Cerebellar cortex (tissue), 1 donor: ENCODE measurements at regions not wholly inside any gene's neighbourhood (a gene's known extent, or its start where the extent isn't known, plus 50 kb on each side); places are given as distances from the start of the nearest gene placed in this dataset.

ENCODE experiments used
- DNase-seq: peaks from one replicate; pipeline ENCODE4 v3.0.0-alpha.2; 2015; ENCODE audit warnings: low spot score

DNA sequence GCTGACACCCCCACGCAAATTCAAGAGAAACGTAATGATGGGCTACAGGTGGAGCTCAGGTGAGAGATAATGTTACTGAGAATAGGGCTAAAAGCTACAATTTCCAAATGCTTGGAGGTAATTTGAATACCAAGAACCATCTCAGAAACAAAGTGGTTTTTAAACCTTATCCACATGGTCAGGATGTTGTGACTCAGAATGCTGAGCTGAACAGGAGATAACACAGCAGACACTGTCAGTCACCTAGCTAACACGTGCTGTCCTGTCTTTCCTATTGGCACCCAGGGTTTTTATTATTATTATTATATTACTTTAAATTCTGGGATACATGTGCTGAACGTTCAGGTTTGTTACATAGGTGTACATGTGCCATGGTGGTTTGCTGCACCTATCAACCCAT, 233.0 kb upstream of the MAF start:
- DNase-seq = no peak

DNA sequence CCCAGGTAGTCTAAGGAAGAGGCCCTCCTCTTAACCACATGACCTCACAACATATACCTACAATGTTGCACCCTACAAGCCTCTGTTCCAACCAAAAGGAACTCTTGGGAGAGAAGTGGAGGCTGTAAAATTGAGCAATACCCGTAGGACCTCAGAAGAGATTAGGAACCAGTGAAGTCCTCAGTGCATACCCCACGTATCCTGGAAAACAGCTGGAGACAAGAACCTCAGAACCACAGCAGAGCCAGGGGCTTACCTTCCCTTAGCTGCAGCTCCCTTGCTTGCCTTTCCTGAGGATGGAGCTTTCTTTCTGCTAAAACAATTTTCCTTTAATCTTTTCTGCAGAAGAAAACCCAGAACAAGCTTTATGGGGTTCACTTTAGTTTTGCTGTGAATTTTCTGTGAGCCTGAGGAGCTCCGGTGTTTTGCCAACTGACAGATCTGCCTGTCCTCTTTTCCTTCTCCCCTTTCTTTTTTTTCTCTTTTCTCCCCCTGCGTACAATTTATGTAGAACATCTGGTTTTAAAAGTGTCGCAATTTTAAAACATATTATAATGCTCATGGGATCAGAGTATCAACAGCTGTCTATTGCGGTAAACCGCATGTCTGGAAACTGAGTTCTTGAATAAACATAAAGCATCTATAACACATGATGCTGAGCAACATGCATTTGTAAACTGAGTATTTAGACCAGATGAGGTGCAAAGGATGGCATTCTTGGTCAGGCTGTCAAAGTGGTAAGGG, 226.4 kb upstream of the MAF start:
- DNase-seq = no peak

DNA sequence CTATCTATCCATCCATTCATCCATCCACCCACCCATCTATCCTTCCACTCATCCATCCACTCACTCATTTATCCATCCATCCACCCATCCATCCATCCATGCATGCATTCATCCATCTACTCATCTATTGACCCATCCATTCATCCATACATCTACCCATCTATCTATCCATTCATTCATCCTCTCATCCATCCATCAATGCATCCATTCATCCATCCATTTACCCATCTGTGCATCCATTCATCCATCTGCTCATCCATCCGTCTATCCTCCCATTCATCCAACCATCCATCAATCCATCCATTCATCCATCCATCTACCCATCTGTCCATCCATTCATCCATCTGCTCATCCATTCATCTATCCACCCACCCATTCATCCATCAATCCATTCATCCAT, 224.5 kb upstream of the MAF start:
- no peak for DNase-seq

DNA sequence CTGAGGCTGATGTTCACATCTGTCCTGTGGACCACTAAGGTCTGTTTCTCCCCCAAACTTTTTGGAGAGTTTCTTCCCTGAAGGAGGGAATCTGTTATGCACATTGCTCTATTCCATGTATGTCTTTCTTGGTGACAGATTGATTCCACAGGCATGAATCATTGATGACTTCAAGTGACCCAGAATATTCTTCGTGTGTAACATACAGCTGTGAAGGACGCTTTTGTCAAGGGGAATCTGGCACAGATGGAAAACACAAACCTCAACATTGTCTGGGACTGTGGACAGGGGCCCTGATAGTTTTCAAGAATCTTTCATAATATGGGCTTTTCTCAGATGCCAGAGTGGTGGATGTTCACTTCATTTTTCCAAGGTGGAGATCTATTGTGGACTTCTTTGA, 223.1 kb upstream of the MAF start:
- no peak for DNase-seq

DNA sequence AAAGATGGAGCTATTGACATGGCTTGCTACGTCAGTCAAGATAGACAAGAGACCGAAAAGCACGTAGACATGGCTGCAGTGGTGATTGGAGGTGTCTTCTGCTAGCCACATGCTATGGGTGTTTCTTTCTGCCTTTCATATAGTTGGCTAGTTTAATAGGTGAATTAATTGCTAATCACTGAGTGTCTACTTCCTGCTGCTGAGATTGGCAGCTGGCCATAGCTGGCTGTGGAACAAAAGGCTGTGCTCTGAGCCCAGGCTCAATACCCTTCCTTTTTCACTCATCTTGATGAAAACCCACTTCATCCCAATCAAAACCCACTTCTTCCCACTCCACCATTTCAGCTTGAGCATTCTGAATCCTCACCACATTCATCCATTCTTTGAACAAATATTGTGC, 221.4 kb upstream of the MAF start:
- DNase-seq = no peak

DNA sequence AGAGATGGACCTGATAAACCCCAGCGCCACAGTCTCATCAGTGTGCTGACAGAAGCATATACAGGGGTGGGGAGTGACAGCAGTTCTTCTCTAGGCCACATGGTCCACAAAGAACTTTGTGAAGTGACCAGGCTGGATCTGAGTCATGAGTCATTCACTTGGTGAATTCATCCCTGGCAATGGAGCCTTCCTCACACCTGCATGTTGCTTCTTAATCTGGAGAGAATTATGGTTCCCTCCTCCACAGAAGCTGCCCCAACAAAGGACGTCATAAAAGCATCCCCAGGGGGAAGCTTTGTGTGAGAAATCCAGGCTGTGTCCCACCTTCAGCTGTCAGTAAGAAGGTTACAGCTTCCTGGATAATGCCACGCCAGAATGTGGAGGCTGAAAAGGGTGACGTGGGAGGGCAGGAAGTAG, 215.6 kb upstream of the MAF start:
- no peak for DNase-seq

DNA sequence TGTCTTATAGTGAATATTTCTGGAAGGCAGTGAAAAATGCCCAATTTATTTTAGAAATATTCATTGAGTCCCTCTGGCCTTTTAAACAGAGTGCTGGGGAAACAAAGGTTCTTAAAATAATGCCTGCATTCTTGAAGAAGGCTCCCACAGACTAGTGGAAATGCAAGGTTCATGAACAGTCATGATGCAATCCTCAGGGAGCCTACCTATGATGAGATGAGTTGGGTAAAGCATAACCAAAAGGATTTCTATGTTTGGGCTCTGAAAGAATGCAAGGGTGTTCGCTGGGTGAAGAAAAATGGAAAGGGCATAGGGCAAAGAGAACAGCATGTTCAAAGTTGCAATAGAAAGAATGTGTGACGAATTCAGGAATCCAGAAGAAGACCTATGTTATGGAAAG, 214.5 kb upstream of the MAF start:
- DNase-seq = no peak

DNA sequence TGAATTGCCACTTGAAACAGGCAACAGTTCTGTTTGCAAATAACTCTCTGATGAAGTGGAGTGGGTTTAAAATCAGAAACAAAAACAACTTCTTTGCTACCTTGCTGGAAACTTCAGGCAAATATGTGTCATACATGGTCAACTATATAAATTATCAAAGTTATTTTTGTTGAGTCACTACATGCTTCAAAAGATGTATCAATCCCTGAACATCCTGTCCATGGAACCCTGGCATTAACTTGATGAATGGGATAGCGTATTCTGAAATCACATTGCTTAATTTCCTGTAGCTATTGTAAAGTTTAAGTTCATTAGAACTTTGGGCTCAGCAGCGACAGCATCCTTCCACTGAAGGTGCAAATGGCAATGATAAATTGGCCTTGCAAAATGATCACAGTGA, 213.6 kb upstream of the MAF start:
- DNase-seq = no peak

DNA sequence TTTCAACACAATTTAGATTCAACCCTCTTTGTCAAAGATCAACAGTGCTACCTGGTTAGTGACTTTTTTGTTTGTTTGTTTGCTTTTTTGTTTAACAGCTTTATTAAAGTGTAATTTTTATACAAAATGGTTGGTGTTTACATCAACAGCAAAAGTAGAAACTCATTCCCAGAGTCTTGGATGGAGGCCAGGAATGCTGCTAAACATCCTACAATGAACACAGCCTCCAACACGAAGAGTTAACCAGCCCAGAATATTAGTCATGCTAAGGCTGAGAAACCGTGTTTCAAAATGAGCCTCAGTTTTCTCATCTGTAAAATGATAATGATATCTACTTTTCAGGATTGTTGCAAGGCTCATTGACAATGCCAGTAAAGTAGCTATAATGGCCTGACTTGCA, 211.0 kb upstream of the MAF start:
- DNase-seq = no peak

DNA sequence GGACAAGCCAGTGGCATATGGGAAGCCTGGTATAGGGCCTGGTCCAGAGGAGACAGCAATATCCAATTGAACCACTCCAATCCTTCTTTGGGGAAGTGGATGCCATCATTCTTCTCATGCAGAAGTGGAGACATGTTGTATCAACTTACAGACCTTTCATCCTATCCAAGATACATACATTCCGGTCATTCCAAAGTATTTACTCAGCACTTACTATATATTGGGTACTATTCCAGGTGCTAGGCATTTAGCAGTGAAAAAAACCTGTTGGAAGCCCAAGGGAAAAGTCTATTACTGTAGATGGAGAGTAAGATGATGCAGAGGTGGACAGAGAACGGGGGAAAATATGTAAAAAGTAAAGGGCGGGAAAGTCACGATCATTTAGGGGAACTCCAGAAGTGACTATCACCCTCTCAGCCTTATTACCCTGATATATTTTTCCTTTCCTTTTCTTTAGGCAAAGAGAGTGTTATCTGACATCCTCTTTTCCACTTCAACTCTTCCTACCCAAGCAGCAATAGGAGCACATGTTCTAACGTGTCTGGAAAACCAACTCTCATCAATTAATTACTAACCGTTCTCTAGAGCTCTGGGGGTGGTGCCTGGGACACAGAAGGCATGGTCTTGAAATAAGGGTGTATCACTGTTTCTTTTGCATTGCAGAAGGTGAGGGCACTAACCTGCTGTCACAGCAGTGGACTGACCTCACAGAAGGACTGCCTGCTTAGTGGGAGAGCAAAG, 210.1 kb upstream of the MAF start:
- no peak for DNase-seq

DNA sequence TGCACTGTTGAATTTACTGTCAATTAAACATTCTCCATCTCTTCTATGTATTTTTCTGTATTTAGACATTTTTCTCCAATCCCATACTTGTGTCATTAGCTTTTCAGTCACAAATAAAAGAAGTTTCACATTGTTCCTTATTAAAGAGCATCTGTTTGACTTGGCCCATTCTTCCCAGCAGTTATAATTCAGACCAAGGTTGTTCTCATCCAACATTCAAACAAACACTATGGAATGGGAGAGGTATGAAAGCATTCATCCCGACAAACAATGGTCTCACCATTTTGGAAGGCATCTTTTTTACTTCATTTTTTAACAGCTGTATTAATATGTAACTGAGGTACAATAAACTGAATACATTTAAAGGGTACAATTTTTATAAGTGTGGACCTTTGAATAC, 208.8 kb upstream of the MAF start:
- no peak for DNase-seq

DNA sequence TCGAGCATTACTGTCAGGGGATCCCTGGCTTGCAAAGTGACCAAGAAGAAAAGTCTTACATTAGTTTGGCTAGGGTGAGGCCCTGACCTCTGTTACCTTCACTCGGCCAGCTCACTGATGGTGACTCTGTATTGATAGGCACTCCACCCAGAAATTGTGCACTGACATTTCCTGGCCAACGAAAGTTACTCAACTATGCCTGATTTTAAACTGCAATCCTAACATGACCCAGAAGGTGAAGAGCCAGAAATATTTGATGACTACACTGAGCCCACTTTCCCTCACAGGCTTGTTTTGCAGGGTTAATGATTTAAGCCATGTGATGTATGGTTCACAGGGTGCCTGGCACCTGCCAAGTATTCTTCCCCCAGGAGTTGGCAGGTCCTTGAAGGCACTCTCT, 208.2 kb upstream of the MAF start:
- no peak for DNase-seq

DNA sequence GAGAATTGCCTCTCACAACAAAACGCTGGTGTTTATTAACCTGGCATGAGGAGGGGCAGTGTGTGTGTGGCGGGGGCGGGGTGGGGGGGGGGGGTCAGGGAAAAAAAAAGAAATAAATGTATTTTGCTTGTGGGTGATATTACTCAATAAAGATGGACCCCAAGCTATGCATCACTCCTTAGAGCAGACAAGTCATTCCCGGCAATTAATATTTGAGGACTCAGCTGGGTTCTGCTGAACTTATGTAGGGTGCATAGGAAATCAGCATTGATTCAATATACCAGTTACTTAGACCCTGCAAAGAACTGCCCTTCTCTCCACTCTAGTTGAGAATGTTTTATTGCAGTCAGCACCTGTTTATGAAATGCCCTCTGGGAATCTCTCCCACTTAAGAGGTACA, 206.2 kb upstream of the MAF start:
- no peak for DNase-seq

DNA sequence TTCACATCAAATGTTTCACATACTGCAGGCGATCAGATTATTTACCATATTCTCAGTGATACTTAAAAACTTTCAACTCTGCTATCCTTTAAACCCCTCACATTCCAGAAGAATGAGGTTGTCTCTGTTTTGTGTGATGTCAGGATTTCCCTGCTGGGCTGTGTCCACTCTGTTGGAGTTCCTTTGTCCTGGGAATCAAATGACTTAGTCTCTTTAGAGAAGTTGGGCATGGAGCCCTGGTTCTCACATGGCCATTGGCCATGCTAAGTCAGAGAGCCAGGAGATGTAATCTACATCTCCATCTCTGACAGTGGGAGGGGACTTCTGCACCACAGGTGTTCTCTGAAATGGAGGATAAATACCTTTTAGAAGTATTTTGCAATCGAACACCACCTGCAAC, 205.1 kb upstream of the MAF start:
- DNase-seq = no peak

DNA sequence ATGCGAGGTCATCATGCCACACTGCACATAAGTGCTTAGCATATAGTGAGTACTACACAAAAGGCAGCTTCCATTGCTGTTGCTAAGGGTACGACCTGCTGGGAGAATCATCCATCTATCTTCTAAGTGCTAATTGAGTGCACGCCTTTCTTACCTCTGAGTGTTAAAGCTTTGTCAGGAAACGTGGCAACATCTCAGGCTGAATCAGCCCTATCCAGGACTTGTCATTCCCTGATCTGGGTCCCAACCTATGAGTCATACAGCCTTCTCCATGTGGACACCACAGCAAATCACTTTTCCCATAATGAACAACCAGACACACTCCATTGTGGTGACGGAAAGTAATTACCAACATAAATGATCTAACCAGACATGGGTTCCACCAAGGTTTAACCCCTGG, 201.1 kb upstream of the MAF start:
- DNase-seq = no peak

DNA sequence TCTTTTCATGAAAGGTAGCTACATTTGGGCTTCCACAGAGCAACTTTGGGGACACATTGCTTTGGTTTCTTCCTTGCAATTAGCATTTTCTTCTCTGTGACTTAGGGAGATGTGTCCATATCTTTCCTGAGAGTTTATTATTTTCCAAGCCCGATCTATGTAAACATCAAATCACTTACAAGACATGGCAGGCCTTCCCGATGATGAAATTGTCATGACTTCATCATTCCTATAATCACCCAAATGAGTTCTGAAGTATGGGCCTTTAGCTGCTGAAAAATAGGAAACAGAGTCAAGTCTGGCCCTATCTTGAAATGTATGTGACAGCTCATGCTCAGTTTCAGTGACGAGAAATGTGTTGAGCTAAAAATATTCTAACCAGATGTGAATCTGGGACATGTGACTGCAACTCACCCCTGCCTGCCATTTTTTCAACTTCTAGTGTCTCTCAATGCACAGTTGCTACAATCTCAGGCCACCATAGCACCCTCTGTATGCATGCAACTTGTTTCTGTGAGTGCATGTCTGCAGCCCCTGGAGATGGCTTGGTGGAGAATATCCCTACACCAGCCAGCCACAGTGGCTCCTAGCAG, 199.6 kb upstream of the MAF start:
- no peak for DNase-seq

DNA sequence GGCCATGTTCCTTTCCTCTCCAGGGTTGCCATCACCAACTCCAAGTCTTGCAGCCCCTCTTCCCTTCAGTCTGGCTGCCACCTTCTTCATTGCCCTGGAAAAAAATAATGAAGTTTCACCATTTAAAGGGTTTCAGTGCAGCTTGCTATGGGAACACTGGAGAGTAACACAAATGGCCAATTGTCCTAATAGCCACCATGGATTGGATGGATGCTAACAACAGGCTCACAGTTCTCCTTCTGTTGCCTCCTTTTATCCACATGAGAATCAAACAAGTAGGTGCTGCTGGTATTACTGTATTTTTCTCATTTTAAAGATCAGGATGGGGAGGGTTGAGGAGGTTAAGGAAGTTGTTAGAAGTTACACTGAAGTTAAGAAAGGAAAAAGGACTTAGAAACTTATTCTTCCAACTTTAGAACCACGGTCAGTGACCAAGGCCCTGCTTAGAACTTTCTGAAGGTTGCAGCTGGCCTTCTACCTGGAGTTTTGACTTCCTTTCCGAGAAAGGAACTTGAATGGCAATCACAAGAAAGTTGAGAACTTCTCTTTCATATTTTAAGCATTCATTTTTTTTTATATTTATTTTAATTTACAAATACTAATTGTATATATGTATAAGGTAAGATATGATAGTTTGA, 198.0 kb upstream of the MAF start:
- DNase-seq = no peak

DNA sequence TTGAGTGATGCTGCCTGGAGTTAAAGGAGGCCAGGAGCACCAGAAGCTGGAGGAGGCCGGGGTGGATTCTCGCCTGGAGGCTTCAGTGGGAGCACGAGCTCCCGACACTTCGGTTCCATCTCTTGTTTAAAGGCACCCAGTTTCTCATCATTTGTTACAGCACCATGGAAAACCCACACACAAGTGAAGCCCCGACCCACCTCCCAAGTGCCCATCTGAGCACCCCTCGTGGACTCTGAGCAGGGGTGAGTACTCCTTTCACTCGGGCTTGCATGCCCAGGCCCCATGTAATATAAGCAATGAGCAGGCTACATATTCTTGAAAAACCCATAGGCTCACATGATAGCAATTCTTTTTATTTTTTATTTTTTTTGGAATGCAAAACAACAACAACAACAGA, 196.9 kb upstream of the MAF start:
- no peak for DNase-seq

DNA sequence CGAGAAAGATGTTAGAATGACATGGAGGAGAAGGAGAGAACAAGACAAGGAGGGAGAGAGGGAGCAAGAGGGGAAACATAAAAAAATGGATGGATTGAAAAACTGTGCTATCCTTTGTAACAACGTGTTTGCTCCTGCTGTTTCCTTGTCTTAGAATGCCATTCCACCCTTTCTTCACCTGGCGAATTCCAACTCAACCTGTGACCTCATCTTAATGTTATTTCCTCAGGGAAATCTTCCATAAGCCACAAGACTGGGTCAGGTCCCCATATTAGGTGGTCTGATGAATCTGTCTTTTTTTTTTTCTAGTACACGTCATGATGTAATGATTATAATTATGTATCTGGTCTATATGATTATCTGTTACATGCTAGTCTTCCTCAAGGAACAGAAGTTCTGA, 195.0 kb upstream of the MAF start:
- no peak for DNase-seq

DNA sequence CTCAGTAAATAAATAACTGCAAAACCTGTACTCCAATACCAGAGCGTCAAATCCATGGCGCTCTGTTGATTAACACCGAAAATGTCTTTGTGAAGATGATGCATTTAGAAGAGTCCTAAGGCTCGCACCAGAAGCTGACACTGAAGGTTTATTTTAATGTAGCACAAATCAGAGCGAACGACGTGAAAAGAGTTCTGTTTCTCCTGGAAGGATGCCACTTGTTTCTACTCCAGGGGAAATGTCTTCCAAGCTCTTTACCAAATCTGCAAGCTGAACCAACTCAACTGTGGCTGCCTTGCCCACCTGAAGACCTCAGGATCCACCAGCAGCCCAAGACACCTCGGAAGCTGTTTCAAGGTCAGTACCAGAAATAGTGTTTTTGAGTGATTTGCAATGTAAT, 194.4 kb upstream of the MAF start:
- DNase-seq = no peak

DNA sequence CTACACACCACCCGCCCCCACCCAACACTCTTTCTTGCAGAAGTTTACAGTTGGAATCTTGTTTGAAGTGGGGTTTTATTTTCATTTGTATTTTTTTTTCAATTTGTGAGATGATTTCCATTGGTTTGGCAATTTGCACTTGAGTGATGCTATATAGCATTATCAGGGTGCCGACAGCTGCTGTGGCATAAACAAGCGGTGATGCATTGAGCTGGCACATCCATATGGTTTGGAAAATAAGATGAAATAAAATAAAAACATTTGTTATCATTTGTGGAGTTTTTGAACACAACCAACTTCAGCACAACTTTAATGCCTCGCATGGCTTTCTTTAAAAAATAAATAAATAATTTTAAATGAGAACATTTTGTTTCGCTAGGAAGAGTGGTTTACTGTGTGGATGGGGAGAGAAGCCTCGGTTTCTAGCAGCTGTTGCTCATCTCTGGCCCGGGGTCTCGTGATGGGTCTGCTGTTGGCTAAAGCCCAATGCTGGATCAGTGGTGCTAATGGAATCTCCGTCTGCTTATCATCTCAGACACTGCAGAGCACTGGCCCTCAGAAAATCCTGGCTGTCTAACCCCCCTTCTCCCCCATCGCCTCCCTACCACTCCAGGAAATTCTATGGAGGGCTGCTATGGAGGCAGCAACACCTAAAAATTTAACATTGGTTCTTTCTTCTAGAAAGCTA, 192.3 kb upstream of the MAF start:
- no peak for DNase-seq

DNA sequence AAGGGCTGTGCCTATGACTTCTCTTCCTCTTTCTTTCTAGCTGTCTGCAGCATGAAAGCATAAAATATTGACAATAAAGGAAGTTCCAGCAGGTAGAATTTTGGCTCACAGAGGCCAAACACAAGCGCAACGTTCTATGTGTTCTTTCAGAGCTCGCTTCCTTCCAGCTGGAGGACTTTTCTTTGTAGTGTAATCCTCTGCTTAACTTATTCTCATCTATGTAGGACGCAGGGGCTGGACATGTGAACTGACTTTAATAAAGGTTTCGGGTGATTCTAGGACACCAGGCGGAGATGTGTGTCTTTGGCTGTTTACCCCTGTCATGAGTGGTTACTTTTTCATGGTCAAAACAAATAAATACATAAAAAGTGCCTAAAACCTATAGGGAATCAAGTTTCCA, 191.5 kb upstream of the MAF start:
- no peak for DNase-seq

DNA sequence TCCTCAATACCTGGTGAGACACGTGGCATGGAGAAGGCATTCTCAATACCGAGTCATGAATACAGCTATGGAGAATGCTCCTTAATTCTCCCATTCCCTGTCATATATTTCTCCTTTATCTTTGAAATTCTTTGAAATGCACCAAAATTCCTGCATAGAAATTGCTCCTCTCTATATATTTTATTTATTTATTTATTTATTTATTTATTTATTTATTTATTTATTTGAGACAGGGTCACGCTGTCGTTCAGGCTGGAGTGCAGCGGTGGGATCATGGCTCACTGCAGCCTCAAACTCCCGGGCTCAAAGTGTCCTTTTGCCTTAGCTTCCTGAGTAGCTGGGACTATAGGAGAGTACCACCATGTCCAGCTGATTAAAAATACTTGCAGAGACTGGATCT, 190.3 kb upstream of the MAF start:
- DNase-seq = no peak
